AG04449 (cell line): ENCODE measurements at regions not wholly inside any gene's neighbourhood (a gene's known extent, or its start where the extent isn't known, plus 50 kb on each side); places are given as distances from the start of the nearest gene placed in this dataset.

Experiments used
- CTCF ChIA-PET: fragments of 350-600 bp; formaldehyde crosslinking; extraction: SDS; loops from one replicate; lab custom pipeline; 2021; ENCODE audit warnings: antibody characterized with exemption; lab: Yijun Ruan, JAX
- POLR2A ChIA-PET: fragments of 400-600, 350-600 bp; formaldehyde crosslinking; extraction: SDS; loops from one replicate; lab custom pipeline; 2020; ENCODE audit warnings: antibody characterized with exemption, inconsistent platforms; lab: Yijun Ruan, JAX
- DNase-seq: peaks from one replicate; pipeline ENCODE4 v3.0.0-alpha.2; 2010; ENCODE audit warnings: low read depth, low spot score
- H3K4me3 ChIP-seq: 2 replicates; pipeline ENCODE4 v1.5.1; 2011; ENCODE audit warnings: low read depth, mild to moderate bottlenecking, control low read depth, low read length
- TF ChIP-seq, protein P1 (sequence below): IDR thresholded peaks from one replicate; pipeline ENCODE4 v1.5.1; 2011; ENCODE audit warnings: mild to moderate bottlenecking, moderate library complexity, low read length, control low read depth, inconsistent platforms; ENCODE audit not compliant: insufficient read depth; ENCODE audit errors: missing control alignments

DNA sequence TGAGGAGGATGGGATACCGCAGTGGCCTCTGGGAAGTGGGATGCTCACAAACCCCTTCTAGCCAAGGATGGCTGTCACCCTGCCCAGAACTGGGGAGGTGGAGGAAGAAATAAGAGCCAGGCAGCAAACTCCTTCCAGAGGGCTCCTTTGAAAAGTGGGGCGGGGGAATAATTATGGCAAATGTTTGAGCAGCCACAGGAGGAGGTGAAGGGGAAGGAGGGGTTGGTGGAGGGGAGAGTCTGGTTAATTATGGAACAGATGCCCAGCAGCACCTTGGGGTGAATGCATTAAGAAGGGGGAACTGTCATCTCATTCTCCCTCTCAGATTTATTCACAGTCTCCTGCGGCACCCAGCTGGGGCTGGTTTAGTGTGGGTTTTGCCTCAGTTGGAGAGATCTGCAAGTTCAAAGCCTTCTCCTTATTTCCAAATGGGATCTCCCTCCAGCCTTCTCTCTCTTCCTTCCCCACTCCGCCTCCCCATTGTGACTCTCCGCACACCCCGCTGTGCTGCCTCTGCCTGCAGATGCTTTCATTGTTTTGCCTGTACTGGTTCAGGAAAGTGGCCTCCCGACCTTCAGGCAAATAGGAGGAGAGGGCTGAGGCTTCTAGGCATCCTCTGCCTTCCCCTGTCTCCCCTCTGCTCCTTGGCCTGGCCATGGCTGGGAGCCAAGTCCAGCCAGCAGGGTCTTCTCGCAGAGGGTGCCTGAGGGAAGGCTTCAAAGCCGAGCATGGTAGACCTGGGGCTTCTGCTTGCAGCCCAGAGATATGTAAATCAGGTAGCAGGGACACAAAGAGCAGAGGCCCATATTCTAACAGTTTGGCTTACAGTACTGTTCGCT, 457.2 kb upstream of the MEX3C start:
- CTCF ChIA-PET, result no interaction called here
- TF ChIP-seq, protein P1, sequence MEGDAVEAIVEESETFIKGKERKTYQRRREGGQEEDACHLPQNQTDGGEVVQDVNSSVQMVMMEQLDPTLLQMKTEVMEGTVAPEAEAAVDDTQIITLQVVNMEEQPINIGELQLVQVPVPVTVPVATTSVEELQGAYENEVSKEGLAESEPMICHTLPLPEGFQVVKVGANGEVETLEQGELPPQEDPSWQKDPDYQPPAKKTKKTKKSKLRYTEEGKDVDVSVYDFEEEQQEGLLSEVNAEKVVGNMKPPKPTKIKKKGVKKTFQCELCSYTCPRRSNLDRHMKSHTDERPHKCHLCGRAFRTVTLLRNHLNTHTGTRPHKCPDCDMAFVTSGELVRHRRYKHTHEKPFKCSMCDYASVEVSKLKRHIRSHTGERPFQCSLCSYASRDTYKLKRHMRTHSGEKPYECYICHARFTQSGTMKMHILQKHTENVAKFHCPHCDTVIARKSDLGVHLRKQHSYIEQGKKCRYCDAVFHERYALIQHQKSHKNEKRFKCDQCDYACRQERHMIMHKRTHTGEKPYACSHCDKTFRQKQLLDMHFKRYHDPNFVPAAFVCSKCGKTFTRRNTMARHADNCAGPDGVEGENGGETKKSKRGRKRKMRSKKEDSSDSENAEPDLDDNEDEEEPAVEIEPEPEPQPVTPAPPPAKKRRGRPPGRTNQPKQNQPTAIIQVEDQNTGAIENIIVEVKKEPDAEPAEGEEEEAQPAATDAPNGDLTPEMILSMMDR, result no peak
- DNase-seq, result no peak
- H3K4me3 ChIP-seq, result no peak overlapping the region
- POLR2A ChIA-PET, result no interaction called here

DNA sequence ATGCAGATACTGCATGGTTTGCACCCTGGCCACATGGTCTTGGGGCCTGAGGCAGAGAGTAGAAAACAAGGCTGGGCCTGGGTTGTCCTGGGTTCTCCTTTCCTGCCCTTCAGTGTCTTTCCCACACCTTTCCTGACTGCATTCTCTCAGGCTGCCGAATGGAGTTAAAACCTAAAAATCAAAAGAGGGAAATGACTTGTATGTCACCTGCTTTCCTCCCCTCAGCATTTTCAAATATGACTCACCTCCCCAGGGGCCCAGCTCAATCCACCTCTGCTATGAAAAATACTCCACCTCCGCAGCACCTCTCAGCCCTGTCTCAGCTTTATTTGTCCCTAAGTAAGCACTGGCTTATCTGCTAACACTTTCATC, 457.8 kb upstream of the MEX3C start:
- H3K4me3 ChIP-seq, result no peak overlapping the region
- ChIA-PET CTCF (no interaction called here), POLR2A (no interaction called here)
- TF ChIP-seq, protein P1, result no peak
- DNase-seq, result no peak

DNA sequence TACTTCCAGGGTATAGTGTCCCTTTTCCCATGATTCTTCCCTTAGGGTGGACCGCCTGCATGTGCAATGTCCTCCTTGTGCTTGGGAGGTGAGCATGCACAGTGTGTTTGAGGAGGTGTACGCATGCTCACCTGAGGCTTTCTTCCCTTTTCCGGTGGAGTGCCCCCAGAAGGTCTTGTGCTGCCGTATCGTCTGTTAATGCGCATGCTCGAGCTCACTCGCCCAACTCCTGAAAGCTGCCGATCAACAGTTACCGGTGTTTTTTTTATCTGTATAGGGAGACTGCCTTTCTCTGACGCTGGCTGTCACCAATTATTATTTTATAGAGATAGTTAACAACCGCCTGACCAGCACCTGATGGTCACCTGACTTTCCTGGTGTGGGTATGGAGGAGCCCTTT, 458.8 kb upstream of the MEX3C start:
- no peak overlapping the region for H3K4me3 ChIP-seq
- ChIA-PET POLR2A (no interaction called here), CTCF (no interaction called here)
- no peak for DNase-seq
- TF ChIP-seq, protein P1, result no peak

DNA sequence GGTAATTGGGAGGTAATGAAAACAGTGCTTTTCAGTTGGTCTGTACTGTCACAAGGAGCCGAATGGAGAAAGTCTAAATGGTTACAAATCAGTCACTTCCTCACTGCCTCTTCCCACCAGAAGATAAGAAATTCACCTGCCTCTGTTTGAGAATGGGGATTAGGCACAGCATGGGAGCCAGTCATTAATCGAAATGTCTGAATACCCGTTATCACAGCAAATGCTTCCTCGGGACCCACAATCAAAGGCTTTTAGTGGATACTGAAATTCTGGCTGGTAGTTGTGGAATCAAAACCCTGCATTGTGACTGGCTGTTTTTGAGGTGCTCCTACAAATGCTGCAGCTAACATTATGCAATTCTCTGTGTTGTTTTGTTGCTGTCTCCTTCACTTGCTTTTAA, 461.0 kb upstream of the MEX3C start:
- TF ChIP-seq, protein P1, result no peak
- CTCF ChIA-PET, result no interaction called here
- POLR2A ChIA-PET, result no interaction called here
- H3K4me3 ChIP-seq, result no peak overlapping the region
- no peak for DNase-seq

DNA sequence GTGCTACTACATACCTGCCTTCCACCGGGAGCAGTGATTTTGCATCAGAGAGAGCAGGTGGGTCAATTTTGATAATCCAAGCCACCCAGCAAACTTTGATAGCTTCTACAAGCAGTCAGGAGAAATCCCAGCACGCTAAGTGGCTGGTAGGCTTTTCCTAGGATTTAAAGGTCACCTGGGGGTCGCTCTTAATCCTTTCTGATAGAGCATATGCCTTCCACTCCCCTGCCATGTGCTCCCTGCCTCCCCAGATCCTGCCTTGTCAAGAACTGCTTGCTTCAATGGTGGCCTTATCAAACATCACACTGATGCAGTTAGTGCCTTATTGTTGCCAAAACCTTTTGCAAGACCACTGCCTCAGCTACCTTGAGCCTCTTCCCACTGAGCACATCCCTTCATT, 462.3 kb upstream of the MEX3C start:
- POLR2A ChIA-PET, result no interaction called here
- DNase-seq, result no peak
- H3K4me3 ChIP-seq, result no peak overlapping the region
- TF ChIP-seq, protein P1, result no peak
- CTCF ChIA-PET, result no interaction called here

DNA sequence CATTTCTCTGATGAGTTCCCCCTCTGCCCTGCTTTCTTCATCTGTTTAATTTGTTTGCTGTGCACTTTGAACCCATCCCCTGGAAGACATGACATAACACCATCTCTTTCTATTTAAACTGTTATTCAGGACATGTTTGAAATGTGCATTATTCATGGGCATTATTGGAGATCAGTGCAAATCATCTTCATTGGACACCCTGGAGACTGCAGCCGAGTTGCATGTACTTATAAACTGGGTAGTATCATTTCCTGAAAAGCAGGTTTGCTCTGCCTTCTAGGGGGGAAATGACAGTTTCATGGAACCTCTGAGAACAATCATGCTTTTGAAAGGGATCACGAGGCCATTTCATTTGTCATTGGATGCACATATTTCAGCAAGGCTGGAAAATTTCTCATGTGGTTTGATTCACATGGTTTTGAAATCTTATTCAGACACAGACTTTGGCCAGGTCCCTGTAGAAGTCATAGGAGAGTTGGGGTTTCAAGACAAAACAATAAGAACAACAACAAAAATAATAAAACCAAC, 462.8 kb upstream of the MEX3C start:
- no peak for DNase-seq
- TF ChIP-seq, protein P1, result no peak
- no peak overlapping the region for H3K4me3 ChIP-seq
- CTCF ChIA-PET, result no interaction called here
- POLR2A ChIA-PET, result no interaction called here
